ENCODE measurements at regions not wholly inside any gene's neighbourhood (a gene's known extent, or its start where the extent isn't known, plus 50 kb on each side); places are given as distances from the start of the nearest gene placed in this dataset.
"Not testable (repeated sequence)": the region's sequence is repeated elsewhere in the genome, so short reads cannot be mapped to it uniquely, and the experiment has no call there.

GRCh38 chr1:91207691-91208090, 185.9 kb upstream of the ZNF644 start:
- DNase-seq (ENCODE audit: low read depth); H3K4me3 ChIP-seq (ENCODE audit: low read depth, low read length); in situ Hi-C loops (cut with HindIII; ENCODE audit: low sequenced_read_pairs): not testable (repeated sequence)

- H3K4me3 ChIP-seq (ENCODE audit: low read depth, low read length); DNase-seq (ENCODE audit: low read depth): not testable (repeated sequence)
- in situ Hi-C loops (cut with HindIII; ENCODE audit: low sequenced_read_pairs) = loop anchor here (5.0 kb wide), 1 partner anchor 33 kb away; no protein-coding TSS in a partner anchor
Observed at GRCh38 chr1:91204150-91204549, 182.3 kb upstream of the ZNF644 start.

- DNase-seq (ENCODE audit: low read depth) = no peak
- no peak overlapping the region for H3K4me3 ChIP-seq (ENCODE audit: low read depth, low read length)
- TF ChIP-seq CTCF (IDR thresholded peaks at IDR 0.05; ENCODE audit: low read depth, low read length, missing control alignments) = no peak
- in situ Hi-C loops (cut with HindIII; ENCODE audit: low sequenced_read_pairs) = loop anchor here (5.0 kb wide), 1 partner anchor 36 kb away; no protein-coding TSS in a partner anchor
Observed at GRCh38 chr1:91201694-91202093, 179.9 kb upstream of the ZNF644 start.

- no peak for DNase-seq (ENCODE audit: low read depth)
- in situ Hi-C loops (cut with HindIII; ENCODE audit: low sequenced_read_pairs) = loop anchor here (5.0 kb wide), 1 partner anchor 36 kb away; no protein-coding TSS in a partner anchor
- H3K4me3 ChIP-seq (ENCODE audit: low read depth, low read length) = no peak overlapping the region
- TF ChIP-seq CTCF (IDR thresholded peaks at IDR 0.05; ENCODE audit: low read depth, low read length, missing control alignments) = no peak
Observed at GRCh38 chr1:91201176-91201575, 179.3 kb upstream of the ZNF644 start.

GRCh38 chr1:91200675-91201074, 178.8 kb upstream of the ZNF644 start:
- in situ Hi-C loops (cut with HindIII; ENCODE audit: low sequenced_read_pairs) = loop anchor here (5.0 kb wide), 1 partner anchor 37 kb away; no protein-coding TSS in a partner anchor
- TF ChIP-seq CTCF (IDR thresholded peaks at IDR 0.05; ENCODE audit: low read depth, low read length, missing control alignments) = no peak
- no peak for DNase-seq (ENCODE audit: low read depth)
- H3K4me3 ChIP-seq (ENCODE audit: low read depth, low read length) = no peak overlapping the region

GRCh38 chr1:91199988-91200387, 178.2 kb upstream of the ZNF644 start:
- TF ChIP-seq CTCF (IDR thresholded peaks at IDR 0.05; ENCODE audit: low read depth, low read length, missing control alignments) = no peak
- H3K4me3 ChIP-seq (ENCODE audit: low read depth, low read length) = no peak overlapping the region
- DNase-seq (ENCODE audit: low read depth) = no peak
- in situ Hi-C loops (cut with HindIII; ENCODE audit: low sequenced_read_pairs) = loop anchor here (5.0 kb wide), 1 partner anchor 37 kb away; no protein-coding TSS in a partner anchor

- TF ChIP-seq CTCF (IDR thresholded peaks at IDR 0.05; ENCODE audit: low read depth, low read length, missing control alignments) = no peak
- DNase-seq (ENCODE audit: low read depth) = no peak
- no peak overlapping the region for H3K4me3 ChIP-seq (ENCODE audit: low read depth, low read length)
- in situ Hi-C loops (cut with HindIII; ENCODE audit: low sequenced_read_pairs) = no loop called here
Observed at GRCh38 chr1:91190996-91191395, 169.2 kb upstream of the ZNF644 start.

- in situ Hi-C loops (cut with HindIII; ENCODE audit: low sequenced_read_pairs) = no loop called here
- DNase-seq (ENCODE audit: low read depth) = no peak
- TF ChIP-seq CTCF (IDR thresholded peaks at IDR 0.05; ENCODE audit: low read depth, low read length, missing control alignments) = no peak
- no peak overlapping the region for H3K4me3 ChIP-seq (ENCODE audit: low read depth, low read length)
Observed at GRCh38 chr1:91189096-91189495, 167.3 kb upstream of the ZNF644 start.

GRCh38 chr1:91182807-91183206, 161.0 kb upstream of the ZNF644 start:
- DNase-seq (ENCODE audit: low read depth); H3K4me3 ChIP-seq (ENCODE audit: low read depth, low read length); in situ Hi-C loops (cut with HindIII; ENCODE audit: low sequenced_read_pairs): not testable (repeated sequence)
